ENCODE measurements at regions not wholly inside any gene's neighbourhood (a gene's known extent, or its start where the extent isn't known, plus 50 kb on each side); places are given as distances from the start of the nearest gene placed in this dataset.

DNA sequence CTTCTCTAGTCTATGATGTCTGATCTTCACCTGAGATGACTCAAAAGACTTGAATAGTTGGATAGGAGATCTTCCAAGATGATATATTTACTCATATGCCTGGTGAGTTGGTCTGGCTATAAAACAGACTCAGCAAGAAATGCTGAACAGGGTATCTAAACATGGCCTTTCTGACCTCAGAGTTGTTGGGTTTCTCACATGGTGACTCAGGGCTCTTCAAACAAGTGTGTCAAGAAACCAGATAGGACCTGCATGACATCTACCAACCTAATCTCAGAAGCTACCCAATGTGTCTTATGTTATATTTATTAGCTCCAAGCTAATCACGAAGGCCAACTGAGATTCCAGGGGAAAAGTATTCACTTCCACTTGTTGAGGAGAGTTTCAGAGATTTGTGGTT lies 1477.3 kb downstream of the CDH8 start:
- Histone ChIP-seq H3K4me2 (no peak overlapping the region), H3K9me3 (ENCODE audit: insufficient read depth, low read depth) (no peaks in the 10 kb centered on the region), H3K27me3 (ENCODE audit: insufficient read depth, low read depth) (no peaks in the 10 kb centered on the region), H3F3A (ENCODE audit: insufficient read depth, low read depth) (no peaks in the 10 kb centered on the region), H3K79me2 (ENCODE audit: low read depth) (no peaks in the 10 kb centered on the region), H3K4me1 (replicated peaks; ENCODE audit: insufficient read depth) (no peaks in the 10 kb centered on the region), H4K20me1 (ENCODE audit: insufficient read depth) (no peaks in the 10 kb centered on the region), H3K36me3 (ENCODE audit: low read depth) (no peaks in the 10 kb centered on the region), H2AFZ (no peak overlapping the region), H3K27ac (no peak overlapping the region), H3K4me3 (no peak overlapping the region), H3K9me2 (ENCODE audit: insufficient read depth) (no peaks in the 10 kb centered on the region)
- no TSS peak for BruUV-seq (replicated peaks)
- DNase-seq: no peak
- TF ChIP-seq, protein P1, sequence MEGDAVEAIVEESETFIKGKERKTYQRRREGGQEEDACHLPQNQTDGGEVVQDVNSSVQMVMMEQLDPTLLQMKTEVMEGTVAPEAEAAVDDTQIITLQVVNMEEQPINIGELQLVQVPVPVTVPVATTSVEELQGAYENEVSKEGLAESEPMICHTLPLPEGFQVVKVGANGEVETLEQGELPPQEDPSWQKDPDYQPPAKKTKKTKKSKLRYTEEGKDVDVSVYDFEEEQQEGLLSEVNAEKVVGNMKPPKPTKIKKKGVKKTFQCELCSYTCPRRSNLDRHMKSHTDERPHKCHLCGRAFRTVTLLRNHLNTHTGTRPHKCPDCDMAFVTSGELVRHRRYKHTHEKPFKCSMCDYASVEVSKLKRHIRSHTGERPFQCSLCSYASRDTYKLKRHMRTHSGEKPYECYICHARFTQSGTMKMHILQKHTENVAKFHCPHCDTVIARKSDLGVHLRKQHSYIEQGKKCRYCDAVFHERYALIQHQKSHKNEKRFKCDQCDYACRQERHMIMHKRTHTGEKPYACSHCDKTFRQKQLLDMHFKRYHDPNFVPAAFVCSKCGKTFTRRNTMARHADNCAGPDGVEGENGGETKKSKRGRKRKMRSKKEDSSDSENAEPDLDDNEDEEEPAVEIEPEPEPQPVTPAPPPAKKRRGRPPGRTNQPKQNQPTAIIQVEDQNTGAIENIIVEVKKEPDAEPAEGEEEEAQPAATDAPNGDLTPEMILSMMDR (conservative IDR thresholded peaks at IDR 0.05): no peak
- TF ChIP-seq EZH2 (IDR thresholded peaks at IDR 0.05; ENCODE audit: low read depth): no peak
- POLR2A ChIA-PET (ENCODE audit: unreplicated experiment): no interaction called here
- CTCF ChIA-PET: no interaction called here
- intact Hi-C loops (cut with micrococcal nuclease; ENCODE audit: unreplicated experiment): no loop called here

DNA sequence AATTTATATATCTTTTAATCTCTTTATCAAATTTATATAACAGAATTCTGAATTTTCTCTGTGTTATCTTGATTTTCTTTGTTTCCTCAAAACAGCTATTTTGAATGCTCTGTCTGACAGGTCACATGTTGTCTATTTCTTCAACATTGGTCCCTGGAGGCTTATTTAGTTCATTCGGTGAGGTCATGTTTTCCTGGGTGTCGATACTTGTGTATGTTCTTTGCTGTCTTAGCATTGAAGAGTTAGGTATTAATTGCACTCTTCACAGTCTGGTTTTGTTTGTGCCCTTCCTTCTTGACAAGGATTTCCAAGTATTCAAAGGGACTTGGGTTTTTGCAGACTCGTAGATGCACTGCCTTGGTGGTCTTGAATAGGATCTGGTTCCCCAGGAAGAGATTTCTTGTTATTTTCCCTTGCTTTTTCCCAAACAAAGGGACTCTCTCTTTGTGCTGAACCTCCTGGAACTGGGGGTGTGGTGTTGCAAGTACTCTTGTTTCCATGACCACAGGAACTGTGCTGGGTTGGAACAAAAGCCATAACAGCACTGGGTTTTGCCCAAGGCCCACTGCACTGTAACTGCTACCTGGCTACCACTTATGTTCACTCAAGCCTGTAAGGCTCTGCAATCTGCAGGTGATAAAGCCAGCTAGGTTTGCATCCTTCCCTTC lies 1483.0 kb downstream of the CDH8 start:
- DNase-seq: no peak
- Histone ChIP-seq H2AFZ (no peak overlapping the region), H3K9me3 (ENCODE audit: insufficient read depth, low read depth) (no peaks in the 10 kb centered on the region), H3K9me2 (ENCODE audit: insufficient read depth) (no peaks in the 10 kb centered on the region), H3K27ac (no peak overlapping the region), H3K4me3 (no peak overlapping the region), H3K27me3 (ENCODE audit: insufficient read depth, low read depth) (0 out of 2 replicates have a peak, but pooled peaks cover 3% of the 10 kb centered on the region), H3K4me1 (replicated peaks; ENCODE audit: insufficient read depth) (no peaks in the 10 kb centered on the region), H3K4me2 (no peak overlapping the region), H3F3A (ENCODE audit: insufficient read depth, low read depth) (no peaks in the 10 kb centered on the region), H3K36me3 (ENCODE audit: low read depth) (no peaks in the 10 kb centered on the region), H4K20me1 (ENCODE audit: insufficient read depth) (no peaks in the 10 kb centered on the region), H3K79me2 (ENCODE audit: low read depth) (no peaks in the 10 kb centered on the region)
- intact Hi-C loops (cut with micrococcal nuclease; ENCODE audit: unreplicated experiment): no loop called here
- ChIA-PET CTCF (no interaction called here), POLR2A (ENCODE audit: unreplicated experiment) (no interaction called here)
- TF ChIP-seq EZH2 (IDR thresholded peaks at IDR 0.05; ENCODE audit: low read depth): no peak
- BruUV-seq (replicated peaks): no TSS peak

DNA sequence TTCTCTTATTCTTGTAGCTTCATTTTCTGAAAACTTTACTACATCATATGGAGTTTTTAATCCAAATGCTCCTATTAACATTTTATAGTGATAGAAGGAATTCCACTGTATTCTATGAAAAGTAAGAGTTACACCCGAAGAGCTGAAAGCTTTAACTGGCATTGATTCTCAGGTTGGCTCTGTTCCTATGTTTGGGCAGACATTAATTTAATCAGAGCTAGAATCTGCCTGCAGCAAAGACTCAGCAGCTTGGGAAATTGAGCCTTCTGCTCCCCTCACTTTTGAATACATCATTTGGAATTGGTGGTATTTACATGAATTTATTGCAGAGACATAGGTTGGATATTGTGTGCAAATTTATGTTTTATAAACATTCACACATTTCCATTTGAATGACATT lies 1494.7 kb downstream of the CDH8 start:
- no peak overlapping the region for H3K4me3 ChIP-seq
- intact Hi-C loops (cut with micrococcal nuclease; ENCODE audit: unreplicated experiment): no loop called here

More for the DNA sequence above, 1494.7 kb downstream of the CDH8 start:
- ChIA-PET POLR2A (ENCODE audit: unreplicated experiment) (no interaction called here), CTCF (no interaction called here)
- Histone ChIP-seq H3K27me3 (ENCODE audit: insufficient read depth, low read depth) (no peaks in the 10 kb centered on the region), H4K20me1 (ENCODE audit: insufficient read depth) (no peaks in the 10 kb centered on the region), H3K36me3 (ENCODE audit: low read depth) (no peaks in the 10 kb centered on the region), H3K27ac (no peak overlapping the region), H3K4me1 (replicated peaks; ENCODE audit: insufficient read depth) (no peaks in the 10 kb centered on the region), H2AFZ (no peak overlapping the region), H3K79me2 (ENCODE audit: low read depth) (no peaks in the 10 kb centered on the region), H3K9me3 (ENCODE audit: insufficient read depth, low read depth) (no peaks in the 10 kb centered on the region), H3K4me2 (no peak overlapping the region), H3K9me2 (ENCODE audit: insufficient read depth) (no peaks in the 10 kb centered on the region), H3F3A (ENCODE audit: insufficient read depth, low read depth) (no peaks in the 10 kb centered on the region)
- BruUV-seq (replicated peaks): no TSS peak
- TF ChIP-seq, protein P1 (conservative IDR thresholded peaks at IDR 0.05): no peak
- TF ChIP-seq EZH2 (IDR thresholded peaks at IDR 0.05; ENCODE audit: low read depth): no peak
- DNase-seq: no peak

Measured in PC-9 (cell line).